Tibial nerve (tissue), 4 donors: ENCODE measurements at regions not wholly inside any gene's neighbourhood (a gene's known extent, or its start where the extent isn't known, plus 50 kb on each side); places are given as distances from the start of the nearest gene placed in this dataset.

ENCODE experiments used
- DNase-seq, 2 donors: peaks; one replicate each; pipeline ENCODE4 v3.0.0-alpha.2; 2019; ENCODE audit warnings: low spot score in 2 of 2
- H3K27ac ChIP-seq, 4 donors: fragments of 200-600 bp; sonication (generic) in 3 of 4; one replicate each; pipeline ENCODE4 v1.5.1; 2017 to 2019; ENCODE audit warnings: mild to moderate bottlenecking in 1 of 4
- H3K27me3 ChIP-seq, 2 donors: fragments of 200-600 bp; sonication (generic) in 1 of 2; one replicate each; pipeline versions ENCODE4 v1.5.1 to v1.6.0; 2017 to 2019
- H3K36me3 ChIP-seq, 3 donors: fragments of 200-600 bp; sonication (generic); one replicate each; pipeline ENCODE4 v1.5.1; 2018 to 2019
- H3K4me1 ChIP-seq, 4 donors: fragments of 200-600 bp; sonication (generic) in 3 of 4; one replicate each; pipeline ENCODE4 v1.5.1; 2017 to 2019
- H3K4me3 ChIP-seq, 4 donors: fragments of 200-600 bp; sonication (generic) in 3 of 4; one replicate each; pipeline ENCODE4 v1.5.1; 2017 to 2019; ENCODE audit warnings: mild to moderate bottlenecking in 1 of 4, moderate library complexity in 1 of 4
- H3K9me3 ChIP-seq, 4 donors: fragments of 200-600 bp; sonication (generic) in 3 of 4; one replicate each; pipeline ENCODE4 v1.5.1; 2017 to 2019
- EP300 ChIP-seq, 2 donors: sonication (generic); formaldehyde crosslinking; IDR thresholded peaks; one replicate each; pipeline ENCODE4 v1.6.1; 2017; ENCODE audit warnings: antibody characterized with exemption in 2 of 2, mild to moderate bottlenecking in 1 of 2
- POLR2A ChIP-seq, 2 donors: fragments of 450-650 bp; IDR thresholded peaks; one replicate each; pipeline ENCODE4 v1.6.1; 2017; ENCODE audit warnings: antibody characterized with exemption in 2 of 2, mild to moderate bottlenecking in 2 of 2, moderate library complexity in 2 of 2
- WGBS, 2 donors: methylation state at CpG; one replicate each; pipeline ENCODE4 v1.1.5; 2018; 5-methylcytosine and 5-hydroxymethylcytosine counted together
- TF ChIP-seq, protein P1 (sequence below), 5 experiments: fragments of 200-600 bp in 3 of 5; fragments of 450-650 bp in 2 of 5; sonication (generic) in 3 of 5; IDR thresholded peaks; one replicate each; pipeline ENCODE4 v1.5.1; 2016 to 2019; ENCODE audit warnings: antibody characterized with exemption in 5 of 5, mild to moderate bottlenecking in 3 of 5, moderate library complexity in 2 of 5

DNA sequence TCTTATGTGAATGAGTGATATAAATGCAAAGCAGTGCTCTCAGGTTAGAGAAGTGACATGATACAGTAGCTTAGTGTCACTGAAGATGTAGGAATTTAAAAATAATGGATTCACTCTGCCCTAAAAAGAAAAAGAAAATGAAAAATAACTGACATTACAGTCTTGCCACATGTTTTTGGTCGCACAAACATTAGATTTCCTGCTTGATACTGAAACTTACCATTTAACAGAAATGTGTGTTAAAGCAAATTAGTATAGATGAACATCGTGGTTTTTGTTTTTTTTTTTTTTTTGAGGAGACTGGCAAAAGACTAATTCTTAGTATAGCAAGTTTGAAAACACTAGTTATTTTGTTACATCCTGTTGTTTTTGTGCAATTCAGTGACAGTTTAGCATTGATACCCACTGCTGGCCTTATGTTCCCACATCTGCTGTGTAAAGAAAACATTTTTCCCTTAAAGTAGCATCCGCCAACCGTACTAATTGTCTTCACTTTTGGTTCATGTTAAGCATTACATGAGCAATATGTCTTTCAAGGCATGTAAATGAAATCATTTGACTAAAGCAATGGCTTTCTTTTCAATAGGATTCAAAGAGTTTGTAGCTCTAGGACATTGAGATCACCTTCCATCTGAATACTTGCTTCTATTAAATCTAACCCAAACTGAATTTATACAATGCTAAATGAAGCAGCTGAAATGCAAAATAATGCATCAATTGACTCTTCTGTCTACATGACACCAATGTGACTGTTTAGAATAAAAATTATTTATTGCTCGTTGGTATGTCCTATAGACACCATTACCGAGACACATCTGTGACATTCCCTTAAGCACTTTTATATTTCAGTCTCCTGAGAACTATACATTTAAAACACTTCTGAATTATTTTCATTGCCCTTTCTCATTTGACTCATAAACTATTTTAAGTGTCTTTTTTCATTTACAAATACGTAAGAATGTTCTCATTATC, 859.1 kb downstream of the MAT2B start:
- no peak overlapping the region for H3K4me3 ChIP-seq
- TF ChIP-seq EP300 (IDR thresholded peaks at IDR 0.05) = no peak
- TF ChIP-seq, protein P1, sequence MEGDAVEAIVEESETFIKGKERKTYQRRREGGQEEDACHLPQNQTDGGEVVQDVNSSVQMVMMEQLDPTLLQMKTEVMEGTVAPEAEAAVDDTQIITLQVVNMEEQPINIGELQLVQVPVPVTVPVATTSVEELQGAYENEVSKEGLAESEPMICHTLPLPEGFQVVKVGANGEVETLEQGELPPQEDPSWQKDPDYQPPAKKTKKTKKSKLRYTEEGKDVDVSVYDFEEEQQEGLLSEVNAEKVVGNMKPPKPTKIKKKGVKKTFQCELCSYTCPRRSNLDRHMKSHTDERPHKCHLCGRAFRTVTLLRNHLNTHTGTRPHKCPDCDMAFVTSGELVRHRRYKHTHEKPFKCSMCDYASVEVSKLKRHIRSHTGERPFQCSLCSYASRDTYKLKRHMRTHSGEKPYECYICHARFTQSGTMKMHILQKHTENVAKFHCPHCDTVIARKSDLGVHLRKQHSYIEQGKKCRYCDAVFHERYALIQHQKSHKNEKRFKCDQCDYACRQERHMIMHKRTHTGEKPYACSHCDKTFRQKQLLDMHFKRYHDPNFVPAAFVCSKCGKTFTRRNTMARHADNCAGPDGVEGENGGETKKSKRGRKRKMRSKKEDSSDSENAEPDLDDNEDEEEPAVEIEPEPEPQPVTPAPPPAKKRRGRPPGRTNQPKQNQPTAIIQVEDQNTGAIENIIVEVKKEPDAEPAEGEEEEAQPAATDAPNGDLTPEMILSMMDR (IDR thresholded peaks at IDR 0.05) = no peak
- no peak for TF ChIP-seq POLR2A (IDR thresholded peaks at IDR 0.05)
- WGBS, 2 donors = 67 to 71% methylated on average over 7 of the region's 7 CpGs
- DNase-seq = no peak
- no peak overlapping the region for H3K27ac ChIP-seq
- no peaks in the 10 kb centered on the region for H3K27me3 ChIP-seq
- H3K9me3 ChIP-seq = no peaks in the 10 kb centered on the region
- no peaks in the 10 kb centered on the region for H3K4me1 ChIP-seq
- no peaks in the 10 kb centered on the region for H3K36me3 ChIP-seq

DNA sequence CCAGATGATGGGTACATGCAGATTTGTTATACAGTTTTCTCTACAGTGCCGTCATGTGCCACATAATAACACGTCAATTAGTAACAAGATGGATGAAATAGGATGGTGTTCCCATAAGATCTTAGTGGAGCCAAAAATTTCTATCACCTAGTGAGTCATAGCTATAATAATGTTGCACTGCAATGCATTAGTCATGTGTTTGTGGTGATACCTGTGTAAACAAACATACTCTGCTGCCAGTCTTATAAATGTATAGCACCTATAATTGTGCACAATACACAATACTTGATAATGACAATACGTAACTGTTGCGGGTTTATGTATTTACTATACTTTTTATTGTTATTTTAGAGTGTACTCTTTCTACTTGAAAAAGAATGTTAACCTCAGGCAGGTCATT, 865.4 kb downstream of the MAT2B start:
- H3K4me3 ChIP-seq = no peak overlapping the region
- TF ChIP-seq POLR2A (IDR thresholded peaks at IDR 0.05) = no peak
- no peak for TF ChIP-seq EP300 (IDR thresholded peaks at IDR 0.05)
- TF ChIP-seq, protein P1 (IDR thresholded peaks at IDR 0.05) = no peak
- DNase-seq = no peak
- WGBS, 2 donors = 90 to 92% methylated on average over 4 of the region's 4 CpGs
- H3K36me3 ChIP-seq = no peaks in the 10 kb centered on the region
- no peaks in the 10 kb centered on the region for H3K9me3 ChIP-seq
- no peaks in the 10 kb centered on the region for H3K27me3 ChIP-seq
- no peak overlapping the region for H3K27ac ChIP-seq
- H3K4me1 ChIP-seq = no peaks in the 10 kb centered on the region

DNA sequence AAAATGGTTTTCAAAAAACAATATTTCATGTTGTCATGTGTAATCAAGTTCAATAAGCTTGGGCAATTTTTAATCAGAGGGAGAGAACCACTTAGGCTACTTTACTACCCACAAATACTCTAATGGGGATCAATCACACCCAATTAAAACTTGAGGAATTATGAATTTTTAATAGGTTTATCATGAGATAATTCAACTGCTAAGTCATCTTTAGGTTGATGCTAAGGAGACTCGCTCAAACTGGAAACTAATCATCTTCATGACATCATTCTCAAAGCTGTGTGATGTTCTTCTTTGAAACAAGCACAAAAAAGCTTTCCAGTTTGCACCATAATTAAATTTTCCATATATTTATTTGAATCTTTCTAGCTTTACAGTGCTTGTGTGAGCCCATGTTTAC, 867.5 kb downstream of the MAT2B start:
- Histone ChIP-seq H3K36me3 (no peaks in the 10 kb centered on the region), H3K4me3 (no peak overlapping the region), H3K27ac (no peak overlapping the region), H3K9me3 (no peaks in the 10 kb centered on the region), H3K4me1 (no peaks in the 10 kb centered on the region), H3K27me3 (no peaks in the 10 kb centered on the region)
- TF ChIP-seq, protein P1 (IDR thresholded peaks at IDR 0.05) = no peak
- TF ChIP-seq POLR2A (IDR thresholded peaks at IDR 0.05) (no peak), EP300 (IDR thresholded peaks at IDR 0.05) (no peak)
- WGBS, 2 donors = 69 to 90% methylated on average over 1 of the region's 1 CpG
- DNase-seq = no peak

DNA sequence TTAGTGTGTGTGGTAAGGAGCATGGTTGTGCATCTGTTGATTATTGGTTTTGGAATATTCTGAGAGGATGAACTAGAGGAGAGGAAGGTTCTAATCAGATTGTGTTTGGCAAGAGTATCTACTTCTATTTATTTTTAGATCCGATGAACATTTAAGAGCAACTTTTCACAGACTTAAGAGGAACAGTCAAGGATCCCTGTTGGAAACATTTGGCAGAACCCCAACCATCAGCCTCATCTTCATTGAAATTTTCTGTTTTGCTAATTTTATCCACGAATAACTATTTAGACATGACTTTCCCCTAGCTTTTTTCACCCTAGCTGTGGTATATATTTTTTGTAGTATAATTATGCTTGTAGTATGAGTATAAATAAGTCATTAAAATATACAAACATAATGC, 868.5 kb downstream of the MAT2B start:
- Histone ChIP-seq H3K4me1 (no peaks in the 10 kb centered on the region), H3K36me3 (no peaks in the 10 kb centered on the region), H3K27ac (no peak overlapping the region), H3K4me3 (no peak overlapping the region), H3K9me3 (no peaks in the 10 kb centered on the region), H3K27me3 (no peaks in the 10 kb centered on the region)
- TF ChIP-seq POLR2A (IDR thresholded peaks at IDR 0.05) = no peak
- no peak for TF ChIP-seq EP300 (IDR thresholded peaks at IDR 0.05)
- TF ChIP-seq, protein P1 (IDR thresholded peaks at IDR 0.05) = no peak
- DNase-seq = no peak
- WGBS, 2 donors = 60 to 62% methylated on average over 2 of the region's 2 CpGs

DNA sequence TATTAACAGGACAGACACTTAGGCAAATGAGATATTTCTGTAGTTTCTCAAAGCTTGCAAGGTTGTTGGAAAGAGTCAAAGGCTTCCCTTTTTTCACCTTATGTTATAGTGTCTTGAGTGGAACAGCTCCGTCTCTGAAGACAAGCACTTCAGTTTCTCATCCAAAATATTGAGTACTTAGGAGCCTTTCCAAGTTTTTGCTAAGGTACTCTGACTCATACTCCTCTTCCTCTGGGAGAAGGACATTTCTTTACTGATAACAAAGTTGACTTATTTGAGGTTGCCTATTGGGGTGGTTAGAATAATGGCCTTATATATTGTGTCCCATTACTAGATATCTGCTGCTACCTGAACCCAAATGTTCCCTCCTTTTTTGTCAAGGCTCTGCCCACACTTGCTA, 869.6 kb downstream of the MAT2B start:
- Histone ChIP-seq H3K9me3 (peaks cover 0 to 4% (median 1%) of the 10 kb centered on the region in 4 donors), H3K27me3 (no peaks in the 10 kb centered on the region), H3K4me3 (no peak overlapping the region), H3K36me3 (no peaks in the 10 kb centered on the region), H3K4me1 (no peaks in the 10 kb centered on the region), H3K27ac (no peak overlapping the region)
- WGBS, 2 donors = 60 to 74% methylated on average over 1 of the region's 1 CpG
- TF ChIP-seq POLR2A (IDR thresholded peaks at IDR 0.05) (no peak), EP300 (IDR thresholded peaks at IDR 0.05) (no peak)
- TF ChIP-seq, protein P1 (IDR thresholded peaks at IDR 0.05) = no peak
- DNase-seq = no peak
